GM03348 (cell line): ENCODE measurements at regions not wholly inside any gene's neighbourhood (a gene's known extent, or its start where the extent isn't known, plus 50 kb on each side); places are given as distances from the start of the nearest gene placed in this dataset.

Source experiments
- DNase-seq: peaks from one replicate; pipeline ENCODE4 v3.0.0; 2012; ENCODE audit warnings: low spot score

DNA sequence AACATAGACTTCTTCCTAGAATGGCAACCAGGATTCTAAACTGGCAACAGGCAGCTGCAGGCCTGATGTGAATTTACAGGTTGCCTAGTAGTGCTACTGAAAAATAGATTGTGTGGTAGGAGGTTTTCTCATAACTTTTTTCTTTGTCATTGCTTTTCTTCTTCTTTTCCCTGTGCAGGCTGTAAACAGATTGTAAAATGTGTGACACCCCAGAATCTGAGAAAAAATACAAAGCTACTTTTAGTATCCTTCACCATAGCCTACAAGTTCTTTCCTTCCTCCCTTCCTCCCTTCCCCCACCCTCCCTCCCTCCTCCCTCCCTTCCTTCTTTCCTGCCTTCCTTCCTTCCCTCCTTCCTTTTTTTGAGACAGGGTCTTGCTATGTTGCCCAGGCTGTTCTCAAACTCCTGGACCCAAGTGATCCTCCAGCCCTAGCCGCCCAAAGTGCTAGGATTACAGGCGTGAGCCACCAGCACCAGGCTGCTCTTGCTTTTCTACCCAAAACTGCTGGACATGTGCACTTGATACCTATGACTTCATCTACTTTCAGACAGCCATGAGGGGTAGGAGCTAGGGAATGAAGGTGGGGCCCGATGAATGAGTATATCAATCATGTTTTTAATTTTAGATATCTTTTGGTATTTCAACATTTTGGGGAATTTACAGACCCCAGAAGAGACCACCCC, 114.2 kb upstream of the EEA1 start:
- DNase-seq: no peak

DNA sequence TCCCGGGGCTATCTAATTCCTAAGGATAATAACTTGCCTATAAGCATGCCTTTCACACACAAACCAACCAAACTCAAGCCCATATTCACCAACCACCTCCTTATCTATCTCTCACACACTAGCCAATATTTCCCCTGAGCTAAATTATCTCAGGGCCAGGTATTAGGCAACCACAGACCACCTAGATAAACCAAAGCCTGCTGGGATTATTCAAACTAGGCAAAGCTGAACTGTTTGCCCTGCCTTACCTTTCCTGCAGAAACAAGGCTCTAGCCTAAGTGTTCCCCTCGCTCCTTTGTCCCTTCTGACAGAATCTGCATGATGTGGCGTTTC, 114.7 kb upstream of the EEA1 start:
- no peak for DNase-seq

GRCh38 chr12:93047118-93047517, 118.0 kb upstream of the EEA1 start:
- DNase-seq: no peak

DNA sequence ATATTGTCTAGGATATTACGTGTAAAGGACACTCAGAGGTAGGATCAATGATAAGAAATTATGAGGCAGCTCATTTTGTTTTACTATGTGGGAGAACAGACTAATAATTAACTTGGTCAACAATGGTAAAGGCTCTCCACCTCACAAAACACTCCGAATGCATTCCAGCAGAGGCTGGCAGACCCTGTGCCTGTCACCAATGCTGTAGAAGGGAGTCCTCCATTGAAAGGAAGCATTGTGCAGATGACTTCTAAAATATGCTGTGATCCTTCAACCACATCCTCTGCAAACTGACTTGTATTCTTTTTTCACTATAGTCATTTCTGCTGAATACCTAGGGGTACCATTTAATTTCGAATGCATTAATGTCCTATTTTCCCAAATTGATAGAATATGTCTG, 119.6 kb upstream of the EEA1 start:
- DNase-seq: no peak

GRCh38 chr12:93050026-93050747, 121.1 kb upstream of the EEA1 start:
- DNase-seq: peak; percentile 42

- no peak for DNase-seq
Measured at GRCh38 chr12:93050748-93051081, 121.6 kb upstream of the EEA1 start.

DNA sequence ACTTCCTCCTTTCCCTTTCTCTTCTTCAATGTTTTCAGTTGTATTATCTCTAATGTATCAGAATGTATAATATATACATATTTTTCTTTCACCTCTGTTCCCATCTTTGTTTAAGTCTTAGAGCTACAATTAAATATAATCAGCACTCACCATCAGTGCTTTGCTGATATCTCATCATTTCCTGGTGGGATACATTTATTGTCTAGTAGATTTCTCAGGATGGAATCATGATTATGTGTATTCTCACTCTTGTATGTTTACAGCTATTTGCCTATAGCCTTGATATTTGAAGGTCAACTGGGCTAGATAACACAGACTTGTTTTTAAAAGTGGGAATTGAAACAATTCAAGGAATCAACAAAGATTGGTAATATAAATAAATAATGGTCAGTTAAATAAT, 124.9 kb upstream of the EEA1 start:
- no peak for DNase-seq

DNA sequence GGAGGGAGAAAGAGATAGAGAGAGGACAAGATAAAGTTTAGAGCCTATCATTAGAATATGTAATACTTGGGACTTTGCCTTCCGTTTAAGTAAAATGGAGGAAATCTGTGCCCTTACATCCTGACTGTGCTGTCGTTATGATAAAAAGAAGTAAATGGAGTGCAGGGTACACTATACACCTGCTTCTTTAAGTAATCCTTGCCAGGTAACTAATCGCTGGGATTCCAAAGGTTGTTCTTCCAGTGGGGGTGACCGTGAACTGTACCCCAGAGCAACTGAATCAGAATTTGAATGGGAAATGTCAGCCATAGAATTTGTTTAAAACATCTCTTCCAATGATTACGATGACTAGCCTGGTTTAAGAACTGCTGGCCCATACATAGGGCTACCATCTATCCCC, 126.1 kb upstream of the EEA1 start:
- DNase-seq: no peak

DNA sequence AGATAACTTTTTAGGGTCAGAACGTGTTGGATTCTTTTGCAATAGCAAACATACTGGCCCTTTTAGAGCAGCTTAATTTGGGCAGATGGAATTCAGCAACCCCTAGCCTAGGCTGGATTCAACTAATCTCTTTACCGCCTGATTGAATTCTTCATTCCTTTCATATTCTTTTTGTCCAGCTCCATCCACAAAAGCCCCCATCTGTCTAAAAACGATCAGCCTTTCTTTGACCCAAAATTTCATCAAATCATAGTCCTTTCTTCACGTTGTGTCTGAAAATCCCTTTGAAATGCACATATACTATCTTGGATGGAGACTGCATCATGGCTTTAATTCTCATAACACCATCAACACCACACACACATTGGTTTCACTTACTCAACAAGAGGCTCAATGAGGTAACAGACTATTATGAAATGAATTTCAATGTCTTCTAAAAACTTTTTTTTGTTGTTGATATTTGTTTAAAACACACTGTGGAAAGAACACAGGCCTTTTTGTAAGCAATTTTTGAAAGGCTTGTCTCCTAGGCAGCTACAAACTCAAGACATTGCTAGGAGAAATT, 128.0 kb upstream of the EEA1 start:
- DNase-seq: no peak

DNA sequence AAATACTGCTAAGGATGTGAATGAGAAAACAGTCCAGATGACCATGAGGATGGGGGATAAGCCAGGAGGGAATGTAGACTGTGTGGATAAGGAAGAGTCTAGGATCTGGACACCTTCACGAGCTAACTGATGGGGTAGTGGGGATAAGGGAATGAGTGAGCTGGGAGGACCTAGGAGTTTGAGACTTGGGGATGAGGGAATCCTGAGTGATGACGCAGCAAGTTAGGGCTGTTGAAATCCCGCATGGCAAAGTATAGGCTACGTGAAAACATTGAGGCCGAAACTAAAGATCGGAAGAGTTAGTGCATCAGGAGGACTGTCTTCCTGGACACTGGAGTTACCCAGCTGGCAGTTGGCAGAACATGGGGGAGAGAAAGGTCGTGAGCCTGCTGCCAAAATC, 129.2 kb upstream of the EEA1 start:
- DNase-seq: no peak

DNA sequence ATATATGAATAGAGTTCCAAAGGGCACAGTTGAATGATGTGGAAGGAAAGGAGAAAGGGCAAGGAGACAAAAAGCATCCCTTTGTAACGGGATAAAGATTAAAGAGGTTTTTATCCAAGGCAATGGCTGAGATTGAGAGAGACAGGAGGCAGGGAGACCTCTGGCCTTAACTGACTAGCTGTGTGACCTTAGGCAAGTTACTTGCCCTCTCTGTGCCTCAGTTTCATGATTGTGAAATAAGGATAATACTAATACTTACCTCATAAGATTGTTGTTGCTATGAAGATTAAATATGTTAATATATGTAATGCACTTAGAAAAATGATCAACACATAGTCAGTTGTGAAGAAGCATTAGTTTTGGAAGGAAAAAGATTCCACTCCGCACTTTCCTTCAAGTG, 130.2 kb upstream of the EEA1 start:
- DNase-seq: no peak

- no peak for DNase-seq
Measured at GRCh38 chr12:93059925-93060665, 131.0 kb upstream of the EEA1 start.

GRCh38 chr12:93060666-93061472, 131.8 kb upstream of the EEA1 start:
- peak; percentile 60 for DNase-seq

DNA sequence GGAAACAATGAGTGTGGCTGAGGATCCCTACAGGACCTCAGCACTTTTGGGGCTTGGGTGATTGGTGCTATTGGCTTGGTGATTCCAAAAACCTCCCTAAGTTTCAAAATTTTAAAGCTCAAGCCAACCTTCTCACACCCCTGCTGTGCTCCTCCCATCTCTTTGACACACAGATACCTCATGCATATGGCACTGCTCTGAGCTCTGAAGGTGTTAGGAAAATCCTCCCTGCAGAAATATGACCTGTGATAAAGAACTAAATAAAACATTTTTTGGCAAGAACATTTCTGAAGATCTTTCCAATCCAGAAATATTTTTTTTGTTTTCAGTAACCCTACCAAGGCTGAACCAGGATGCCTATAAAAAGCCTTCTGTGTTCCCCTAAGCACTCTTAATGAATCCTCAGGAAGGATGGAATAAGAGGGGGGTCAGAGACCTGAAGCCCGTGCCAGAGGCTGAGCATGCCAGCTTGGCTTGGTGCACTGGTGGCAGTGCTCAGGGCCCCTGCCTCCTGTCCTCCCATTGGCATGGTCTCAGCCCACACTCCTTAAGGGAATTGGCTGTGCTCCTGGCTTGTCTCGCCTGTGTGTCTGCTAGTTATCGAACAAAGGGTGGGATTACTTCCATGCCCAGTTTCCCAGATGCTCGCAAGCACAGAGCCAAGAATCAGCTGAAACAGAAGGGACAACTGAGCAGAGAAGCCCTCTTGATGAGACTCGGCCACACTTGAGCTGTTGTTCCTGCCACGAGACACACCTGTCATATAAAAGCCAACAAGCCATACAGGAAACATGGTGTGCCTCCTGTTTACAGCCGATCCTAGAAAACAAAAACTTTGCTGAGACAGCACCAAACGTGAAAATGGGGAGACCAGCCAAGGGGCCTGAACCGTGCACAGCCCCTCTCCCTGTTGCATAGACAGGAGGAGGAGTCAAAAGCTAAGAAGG, 132.7 kb upstream of the EEA1 start:
- peak; percentile 8 for DNase-seq

GRCh38 chr12:93065896-93066295, 136.8 kb upstream of the EEA1 start:
- no peak for DNase-seq

GRCh38 chr12:93072340-93072739, 143.2 kb upstream of the EEA1 start:
- no peak for DNase-seq

- no peak for DNase-seq
Measured at GRCh38 chr12:93073324-93073723, 144.2 kb upstream of the EEA1 start.

DNA sequence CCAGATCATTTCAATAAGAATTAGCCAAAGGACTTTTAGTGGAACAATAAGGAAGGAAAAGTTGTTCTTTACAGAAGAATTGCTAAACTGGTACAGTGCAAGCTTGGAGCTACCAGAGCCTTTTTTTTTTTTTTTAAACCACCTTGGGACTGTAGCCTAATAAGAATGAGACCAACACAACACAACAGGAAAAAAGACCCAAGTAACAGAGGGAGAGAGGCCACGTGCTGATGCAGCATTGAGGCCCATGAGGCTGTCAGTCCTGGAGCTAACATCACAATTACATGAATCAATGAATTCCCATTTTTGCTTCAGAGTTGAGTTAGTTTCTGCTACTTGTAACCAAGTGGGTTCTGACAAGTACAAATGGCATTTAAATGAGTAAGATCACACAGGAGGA, 149.0 kb upstream of the EEA1 start:
- DNase-seq: no peak

- no peak for DNase-seq
Measured at GRCh38 chr12:93078577-93078976, 149.5 kb upstream of the EEA1 start.

DNA sequence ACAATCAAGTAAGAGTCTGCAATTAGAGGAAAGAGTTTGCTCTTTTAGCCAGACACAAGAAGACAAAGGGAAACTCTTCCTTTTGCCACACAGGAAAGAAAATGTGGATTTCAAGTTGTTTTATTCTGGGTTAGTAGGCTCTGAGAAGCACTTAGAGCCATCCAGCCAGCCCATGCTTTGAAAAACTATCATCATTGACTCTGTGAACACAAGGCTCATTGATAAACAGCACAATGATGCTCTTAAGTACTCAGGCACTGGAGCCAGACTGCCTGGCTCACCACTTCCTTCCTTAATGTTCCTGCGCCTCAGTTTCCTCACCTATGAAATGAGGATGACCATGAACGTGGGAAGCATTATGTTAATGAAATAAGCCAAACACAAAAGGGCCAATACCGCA, 150.2 kb upstream of the EEA1 start:
- DNase-seq: no peak

DNA sequence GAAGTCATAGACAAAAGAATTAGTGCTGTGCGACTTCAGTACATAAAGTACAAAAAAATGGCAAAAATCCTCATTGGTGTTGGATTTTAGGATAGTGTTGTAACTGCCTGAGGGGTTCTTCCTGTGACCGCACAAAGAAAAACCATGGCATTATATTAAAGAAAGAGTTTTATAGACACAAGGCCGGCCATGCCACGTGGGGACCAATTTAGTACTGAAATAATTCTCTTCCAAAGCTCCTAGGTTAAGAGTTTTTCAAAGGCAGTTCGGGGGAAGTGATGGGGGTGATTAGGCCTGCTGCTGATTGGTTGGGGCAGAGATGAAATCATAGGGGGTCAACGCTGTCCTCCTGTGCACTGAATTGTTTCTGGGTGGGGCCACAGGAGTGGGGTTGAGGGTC, 150.9 kb upstream of the EEA1 start:
- no peak for DNase-seq
